Trophoblast cell (in vitro differentiated cells and primary cell): ENCODE measurements at regions not wholly inside any gene's neighbourhood (a gene's known extent, or its start where the extent isn't known, plus 50 kb on each side); places are given as distances from the start of the nearest gene placed in this dataset.
"Not testable (repeated sequence)": the region's sequence is repeated elsewhere in the genome, so short reads cannot be mapped to it uniquely, and the experiment has no call there.

Experiments used
- DNase-seq, 2 donors: peaks; one replicate each; pipeline ENCODE4 v3.0.0-alpha.2; 2016
- H2AFZ ChIP-seq: 2 replicates; pipeline ENCODE4 v1.6.1; 2013; ENCODE audit warnings: low read length, moderate library complexity, mild to moderate bottlenecking; ENCODE audit not compliant: insufficient read depth, poor library complexity
- H2AK5ac ChIP-seq: 2 replicates; pipeline ENCODE4 v1.6.1; 2013; ENCODE audit warnings: mild to moderate bottlenecking, low read length
- H2BK120ac ChIP-seq: 2 replicates; pipeline ENCODE4 v1.6.1; 2013; ENCODE audit warnings: low read length, mild to moderate bottlenecking, moderate library complexity; ENCODE audit not compliant: insufficient read depth, poor library complexity
- H2BK12ac ChIP-seq: 2 replicates; pipeline ENCODE4 v1.6.1; 2013; ENCODE audit warnings: mild to moderate bottlenecking, low read length, moderate library complexity
- H2BK5ac ChIP-seq: 2 replicates; pipeline ENCODE4 v1.6.1; 2013; ENCODE audit warnings: low read length, low read depth, moderate library complexity, mild to moderate bottlenecking; ENCODE audit not compliant: poor library complexity
- H3K14ac ChIP-seq: 2 replicates; pipeline ENCODE4 v1.6.1; 2013; ENCODE audit warnings: mild to moderate bottlenecking, low read length
- H3K18ac ChIP-seq: 2 replicates; pipeline ENCODE4 v1.6.1; 2013; ENCODE audit warnings: mild to moderate bottlenecking, low read length
- H3K23ac ChIP-seq: 2 replicates; pipeline ENCODE4 v1.6.1; 2013; ENCODE audit warnings: low read length
- H3K27ac ChIP-seq: 2 replicates; pipeline ENCODE4 v1.5.1; 2013; ENCODE audit warnings: low read depth, mild to moderate bottlenecking, inconsistent platforms, low read length, moderate library complexity
- H3K27me3 ChIP-seq: 2 replicates; pipeline ENCODE4 v1.6.1; 2013; ENCODE audit warnings: inconsistent platforms, mild to moderate bottlenecking, low read length, moderate library complexity; ENCODE audit not compliant: insufficient read depth
- H3K36me3 ChIP-seq, 2 experiments: 1 replicate in 1 of 2; 2 replicates in 1 of 2; pipeline ENCODE4 v1.6.1; 2013; ENCODE audit warnings: low read length in 2 of 2, mild to moderate bottlenecking in 2 of 2, moderate library complexity in 1 of 2; ENCODE audit not compliant: insufficient read depth in 2 of 2, control insufficient read depth in 1 of 2
- H3K4ac ChIP-seq: 2 replicates; pipeline ENCODE4 v1.6.1; 2013; ENCODE audit warnings: low read depth, mild to moderate bottlenecking, low read length, moderate library complexity
- H3K4me1 ChIP-seq, 2 experiments: 1 replicate in 1 of 2; 2 replicates in 1 of 2; pipeline ENCODE4 v1.6.1; 2013; ENCODE audit warnings: low read length in 2 of 2, mild to moderate bottlenecking in 2 of 2, moderate library complexity in 1 of 2; ENCODE audit not compliant: insufficient read depth in 2 of 2, control insufficient read depth in 1 of 2
- H3K4me2 ChIP-seq: 2 replicates; pipeline ENCODE4 v1.6.1; 2013; ENCODE audit warnings: inconsistent platforms, mild to moderate bottlenecking, low read length, moderate library complexity
- H3K4me3 ChIP-seq: 2 replicates; pipeline ENCODE4 v1.5.1; 2013; ENCODE audit warnings: mild to moderate bottlenecking, low read depth, low read length, inconsistent platforms
- H3K79me1 ChIP-seq: one replicate; pipeline ENCODE4 v1.6.1; 2013; ENCODE audit warnings: low read length
- H3K79me2 ChIP-seq: 2 replicates; pipeline ENCODE4 v1.6.1; 2013; ENCODE audit warnings: low read length, mild to moderate bottlenecking; ENCODE audit not compliant: control insufficient read depth, insufficient read depth, poor library complexity
- H3K9ac ChIP-seq: 2 replicates; pipeline ENCODE4 v1.6.1; 2013; ENCODE audit warnings: mild to moderate bottlenecking, low read length
- H3K9me3 ChIP-seq: 2 replicates; pipeline ENCODE4 v1.6.1; 2013; ENCODE audit warnings: low read depth, mild to moderate bottlenecking, control low read depth, inconsistent platforms, low read length; ENCODE audit not compliant: insufficient read depth
- H4K12ac ChIP-seq: 2 replicates; pipeline ENCODE4 v1.6.1; 2013; ENCODE audit warnings: low read depth, mild to moderate bottlenecking, low read length, moderate library complexity
- H4K8ac ChIP-seq: 2 replicates; pipeline ENCODE4 v1.6.1; 2013; ENCODE audit warnings: low read depth, mild to moderate bottlenecking, low read length, moderate library complexity
- H4K91ac ChIP-seq: one replicate; pipeline ENCODE4 v1.6.1; 2013; ENCODE audit warnings: low read depth, mild to moderate bottlenecking, low read length, moderate library complexity
- WGBS: extraction: QIAGEN DNeasy Blood & Tissue Kit; methylation state at CpG from one replicate; pipeline ENCODE4 v1.1.7; 2013; ENCODE audit warnings: missing lambda C conversion rate; ENCODE audit not compliant: insufficient read length, insufficient coverage; ENCODE audit errors: extremely low coverage; 5-methylcytosine and 5-hydroxymethylcytosine counted together

DNA sequence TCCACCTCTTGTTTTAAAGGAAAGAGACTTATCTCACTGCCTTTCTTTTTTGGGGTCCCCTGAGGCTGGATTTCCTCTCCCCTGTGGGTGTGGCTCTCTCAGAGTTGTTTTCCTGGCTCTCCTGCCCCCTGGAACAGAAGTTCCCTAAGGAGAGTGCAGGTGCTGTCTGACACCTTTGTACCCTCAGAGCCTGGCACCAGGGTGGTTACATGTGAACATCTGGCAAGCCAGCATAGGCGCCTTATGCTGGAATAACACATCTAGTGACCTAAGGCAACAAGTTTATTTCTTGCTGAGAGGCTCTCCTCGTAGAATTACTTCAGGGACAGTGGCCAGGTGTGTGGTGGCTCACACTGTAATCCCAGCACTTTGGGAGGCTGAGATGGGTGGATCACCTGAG is 172.9 kb upstream of the PTCH1 start:
- Histone ChIP-seq H4K12ac (no peak overlapping the region), H3K18ac (no peak overlapping the region), H3K4ac (no peak overlapping the region), H3K27ac (no peak overlapping the region), H3K4me2 (no peak overlapping the region), H2AFZ (no peak overlapping the region), H3K14ac (no peak overlapping the region), H3K79me2 (no peaks in the 10 kb centered on the region), H3K27me3 (no peaks in the 10 kb centered on the region), H3K9me3 (no peaks in the 10 kb centered on the region), H2BK5ac (no peak overlapping the region), H3K23ac (no peak overlapping the region), H3K9ac (no peak overlapping the region), H3K36me3 (no peaks in the 10 kb centered on the region), H3K79me1 (no peaks in the 10 kb centered on the region), H2AK5ac (no peak overlapping the region), H4K8ac (no peak overlapping the region), H2BK120ac (no peak overlapping the region), H4K91ac (no peak overlapping the region), H3K4me1 (no peaks in the 10 kb centered on the region), H2BK12ac (no peak overlapping the region), H3K4me3 (no peak overlapping the region)
- WGBS, result no CpG with 5 or more reads among the region's 2 CpGs
- no peak for DNase-seq

DNA sequence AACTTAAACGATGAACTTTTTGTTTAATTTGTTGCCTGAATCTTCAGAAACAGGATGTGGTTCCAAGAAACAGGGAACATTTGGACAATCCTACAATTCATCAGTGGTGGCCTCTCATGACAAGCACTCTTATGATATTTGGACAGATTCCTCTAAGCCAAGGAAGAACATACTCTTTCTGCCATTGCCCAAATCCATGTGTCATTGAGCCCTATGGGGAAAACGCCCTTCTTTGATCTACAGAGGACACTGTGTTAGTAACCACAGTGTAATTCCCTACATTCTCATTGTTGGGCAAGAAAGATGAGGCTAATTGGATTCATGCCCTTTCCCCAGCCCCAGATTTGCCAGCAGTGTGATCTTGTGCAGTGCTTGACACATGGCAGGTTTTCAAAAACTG is 167.7 kb upstream of the PTCH1 start:
- H2BK12ac ChIP-seq, result no peak overlapping the region
- no peaks in the 10 kb centered on the region for H3K9me3 ChIP-seq
- H3K4me1 ChIP-seq, result no peaks in the 10 kb centered on the region
- no peak overlapping the region for H3K4ac ChIP-seq
- no peaks in the 10 kb centered on the region for H3K36me3 ChIP-seq
- no peaks in the 10 kb centered on the region for H3K79me1 ChIP-seq
- H3K23ac ChIP-seq, result no peak overlapping the region
- H2AFZ ChIP-seq, result no peak overlapping the region
- H3K4me2 ChIP-seq, result no peak overlapping the region
- H2BK5ac ChIP-seq, result no peak overlapping the region
- H3K27me3 ChIP-seq, result peaks cover 2% of the 10 kb centered on the region
- H4K91ac ChIP-seq, result no peak overlapping the region
- WGBS, result no CpG with 5 or more reads among the region's 2 CpGs
- no peak for DNase-seq
- H3K4me3 ChIP-seq, result no peak overlapping the region
- no peak overlapping the region for H3K14ac ChIP-seq
- H2AK5ac ChIP-seq, result no peak overlapping the region
- no peak overlapping the region for H2BK120ac ChIP-seq
- no peak overlapping the region for H4K12ac ChIP-seq
- no peak overlapping the region for H4K8ac ChIP-seq
- H3K27ac ChIP-seq, result no peak overlapping the region
- no peaks in the 10 kb centered on the region for H3K79me2 ChIP-seq
- no peak overlapping the region for H3K18ac ChIP-seq
- no peak overlapping the region for H3K9ac ChIP-seq

DNA sequence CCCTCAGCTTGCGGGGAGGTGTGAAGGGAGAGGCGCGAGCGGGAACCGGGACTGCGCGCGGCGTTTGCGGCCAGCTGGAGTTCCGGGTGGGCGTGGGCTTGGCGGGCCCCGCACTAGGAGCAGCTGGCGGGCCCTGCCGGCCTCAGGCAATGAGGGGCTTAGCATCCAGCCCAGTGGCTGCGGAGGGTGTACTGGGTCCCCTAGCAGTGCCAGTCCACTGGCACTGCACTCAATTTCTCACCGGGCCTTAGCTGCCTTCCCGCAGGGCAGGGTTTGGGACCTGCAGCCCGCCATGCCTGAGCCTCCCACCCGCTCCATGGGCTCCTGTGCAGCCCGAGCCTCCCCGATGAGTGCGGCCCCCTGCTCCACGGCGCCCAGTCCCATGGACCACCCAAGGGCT is 163.5 kb upstream of the PTCH1 start:
- not testable (repeated sequence) for H3K4me3 ChIP-seq, H3K79me1 ChIP-seq, H3K27ac ChIP-seq, H2AK5ac ChIP-seq, H3K27me3 ChIP-seq, H3K14ac ChIP-seq, H4K8ac ChIP-seq, H2BK12ac ChIP-seq, H2BK120ac ChIP-seq, H3K4me1 ChIP-seq, H3K9ac ChIP-seq, H3K79me2 ChIP-seq, H2BK5ac ChIP-seq, H3K4ac ChIP-seq, H2AFZ ChIP-seq, H3K36me3 ChIP-seq, H4K91ac ChIP-seq, H4K12ac ChIP-seq, H3K18ac ChIP-seq, H3K4me2 ChIP-seq, DNase-seq, H3K23ac ChIP-seq
- H3K9me3 ChIP-seq, result peaks cover 13% of the 10 kb centered on the region
- WGBS, result no CpG with 5 or more reads among the region's 26 CpGs

DNA sequence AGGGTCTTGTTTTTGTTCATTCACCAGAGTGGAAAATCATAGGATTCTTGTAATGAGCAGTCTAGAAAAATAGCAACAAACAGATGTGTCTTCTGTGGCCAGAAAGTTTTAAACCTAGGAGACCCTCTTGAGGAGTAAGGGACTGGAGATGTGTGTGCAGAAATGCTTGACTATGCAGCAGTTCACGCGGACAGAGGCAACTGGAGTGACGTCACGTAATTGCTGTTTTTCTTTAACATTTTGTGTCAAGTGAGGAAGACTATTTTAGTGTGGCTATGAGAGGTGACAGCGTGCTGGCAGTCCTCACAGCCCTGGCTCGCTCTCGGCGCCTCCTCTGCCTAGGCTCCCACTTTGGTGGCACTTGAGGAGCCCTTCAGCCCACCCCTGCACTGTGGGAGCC is 163.1 kb upstream of the PTCH1 start:
- no CpG with 5 or more reads among the region's 8 CpGs for WGBS

More for the DNA sequence above, 163.1 kb upstream of the PTCH1 start:
- H3K27ac ChIP-seq, result no peak overlapping the region
- H3K4me2 ChIP-seq, result no peak overlapping the region
- DNase-seq, result no peak
- H4K12ac ChIP-seq, result no peak overlapping the region
- no peak overlapping the region for H3K14ac ChIP-seq
- H3K9ac ChIP-seq, result no peak overlapping the region
- H4K91ac ChIP-seq, result no peak overlapping the region
- H3K4me3 ChIP-seq, result no peak overlapping the region
- peaks cover 13% of the 10 kb centered on the region for H3K9me3 ChIP-seq
- no peaks in the 10 kb centered on the region for H3K79me1 ChIP-seq
- H3K27me3 ChIP-seq, result peaks cover 2% of the 10 kb centered on the region
- no peak overlapping the region for H2BK5ac ChIP-seq
- no peak overlapping the region for H3K18ac ChIP-seq
- no peak overlapping the region for H2AK5ac ChIP-seq
- H3K36me3 ChIP-seq, result peaks cover 0 to 2% of the 10 kb centered on the region in 2 experiments
- H3K4me1 ChIP-seq, result no peaks in the 10 kb centered on the region
- H3K79me2 ChIP-seq, result no peaks in the 10 kb centered on the region
- no peak overlapping the region for H2AFZ ChIP-seq
- no peak overlapping the region for H2BK12ac ChIP-seq
- no peak overlapping the region for H2BK120ac ChIP-seq
- no peak overlapping the region for H3K4ac ChIP-seq
- no peak overlapping the region for H3K23ac ChIP-seq
- no peak overlapping the region for H4K8ac ChIP-seq
